Trophoblast cell (in vitro differentiated cells and primary cell): ENCODE measurements at regions not wholly inside any gene's neighbourhood (a gene's known extent, or its start where the extent isn't known, plus 50 kb on each side); places are given as distances from the start of the nearest gene placed in this dataset.
A peak's percentile ranks its signal among the peaks of the same experiment; 100 is the strongest.

Source experiments
- DNase-seq, 2 donors: peaks; one replicate each; pipeline ENCODE4 v3.0.0-alpha.2; 2016
- H2AFZ ChIP-seq: 2 replicates; pipeline ENCODE4 v1.6.1; 2013; ENCODE audit warnings: low read length, moderate library complexity, mild to moderate bottlenecking; ENCODE audit not compliant: insufficient read depth, poor library complexity
- H2AK5ac ChIP-seq: 2 replicates; pipeline ENCODE4 v1.6.1; 2013; ENCODE audit warnings: mild to moderate bottlenecking, low read length
- H2BK120ac ChIP-seq: 2 replicates; pipeline ENCODE4 v1.6.1; 2013; ENCODE audit warnings: low read length, mild to moderate bottlenecking, moderate library complexity; ENCODE audit not compliant: insufficient read depth, poor library complexity
- H2BK12ac ChIP-seq: 2 replicates; pipeline ENCODE4 v1.6.1; 2013; ENCODE audit warnings: mild to moderate bottlenecking, low read length, moderate library complexity
- H2BK5ac ChIP-seq: 2 replicates; pipeline ENCODE4 v1.6.1; 2013; ENCODE audit warnings: low read length, low read depth, moderate library complexity, mild to moderate bottlenecking; ENCODE audit not compliant: poor library complexity
- H3K14ac ChIP-seq: 2 replicates; pipeline ENCODE4 v1.6.1; 2013; ENCODE audit warnings: mild to moderate bottlenecking, low read length
- H3K18ac ChIP-seq: 2 replicates; pipeline ENCODE4 v1.6.1; 2013; ENCODE audit warnings: mild to moderate bottlenecking, low read length
- H3K23ac ChIP-seq: 2 replicates; pipeline ENCODE4 v1.6.1; 2013; ENCODE audit warnings: low read length
- H3K27ac ChIP-seq: 2 replicates; pipeline ENCODE4 v1.5.1; 2013; ENCODE audit warnings: low read depth, mild to moderate bottlenecking, inconsistent platforms, low read length, moderate library complexity
- H3K27me3 ChIP-seq: 2 replicates; pipeline ENCODE4 v1.6.1; 2013; ENCODE audit warnings: inconsistent platforms, mild to moderate bottlenecking, low read length, moderate library complexity; ENCODE audit not compliant: insufficient read depth
- H3K36me3 ChIP-seq, 2 experiments: 1 replicate in 1 of 2; 2 replicates in 1 of 2; pipeline ENCODE4 v1.6.1; 2013; ENCODE audit warnings: low read length in 2 of 2, mild to moderate bottlenecking in 2 of 2, moderate library complexity in 1 of 2; ENCODE audit not compliant: insufficient read depth in 2 of 2, control insufficient read depth in 1 of 2
- H3K4ac ChIP-seq: 2 replicates; pipeline ENCODE4 v1.6.1; 2013; ENCODE audit warnings: low read depth, mild to moderate bottlenecking, low read length, moderate library complexity
- H3K4me1 ChIP-seq, 2 experiments: 1 replicate in 1 of 2; 2 replicates in 1 of 2; pipeline ENCODE4 v1.6.1; 2013; ENCODE audit warnings: low read length in 2 of 2, mild to moderate bottlenecking in 2 of 2, moderate library complexity in 1 of 2; ENCODE audit not compliant: insufficient read depth in 2 of 2, control insufficient read depth in 1 of 2
- H3K4me2 ChIP-seq: 2 replicates; pipeline ENCODE4 v1.6.1; 2013; ENCODE audit warnings: inconsistent platforms, mild to moderate bottlenecking, low read length, moderate library complexity
- H3K4me3 ChIP-seq: 2 replicates; pipeline ENCODE4 v1.5.1; 2013; ENCODE audit warnings: mild to moderate bottlenecking, low read depth, low read length, inconsistent platforms
- H3K79me1 ChIP-seq: one replicate; pipeline ENCODE4 v1.6.1; 2013; ENCODE audit warnings: low read length
- H3K79me2 ChIP-seq: 2 replicates; pipeline ENCODE4 v1.6.1; 2013; ENCODE audit warnings: low read length, mild to moderate bottlenecking; ENCODE audit not compliant: control insufficient read depth, insufficient read depth, poor library complexity
- H3K9ac ChIP-seq: 2 replicates; pipeline ENCODE4 v1.6.1; 2013; ENCODE audit warnings: mild to moderate bottlenecking, low read length
- H3K9me3 ChIP-seq: 2 replicates; pipeline ENCODE4 v1.6.1; 2013; ENCODE audit warnings: low read depth, mild to moderate bottlenecking, control low read depth, inconsistent platforms, low read length; ENCODE audit not compliant: insufficient read depth
- H4K12ac ChIP-seq: 2 replicates; pipeline ENCODE4 v1.6.1; 2013; ENCODE audit warnings: low read depth, mild to moderate bottlenecking, low read length, moderate library complexity
- H4K8ac ChIP-seq: 2 replicates; pipeline ENCODE4 v1.6.1; 2013; ENCODE audit warnings: low read depth, mild to moderate bottlenecking, low read length, moderate library complexity
- H4K91ac ChIP-seq: one replicate; pipeline ENCODE4 v1.6.1; 2013; ENCODE audit warnings: low read depth, mild to moderate bottlenecking, low read length, moderate library complexity
- WGBS: extraction: QIAGEN DNeasy Blood & Tissue Kit; methylation state at CpG from one replicate; pipeline ENCODE4 v1.1.7; 2013; ENCODE audit warnings: missing lambda C conversion rate; ENCODE audit not compliant: insufficient read length, insufficient coverage; ENCODE audit errors: extremely low coverage; 5-methylcytosine and 5-hydroxymethylcytosine counted together

DNA sequence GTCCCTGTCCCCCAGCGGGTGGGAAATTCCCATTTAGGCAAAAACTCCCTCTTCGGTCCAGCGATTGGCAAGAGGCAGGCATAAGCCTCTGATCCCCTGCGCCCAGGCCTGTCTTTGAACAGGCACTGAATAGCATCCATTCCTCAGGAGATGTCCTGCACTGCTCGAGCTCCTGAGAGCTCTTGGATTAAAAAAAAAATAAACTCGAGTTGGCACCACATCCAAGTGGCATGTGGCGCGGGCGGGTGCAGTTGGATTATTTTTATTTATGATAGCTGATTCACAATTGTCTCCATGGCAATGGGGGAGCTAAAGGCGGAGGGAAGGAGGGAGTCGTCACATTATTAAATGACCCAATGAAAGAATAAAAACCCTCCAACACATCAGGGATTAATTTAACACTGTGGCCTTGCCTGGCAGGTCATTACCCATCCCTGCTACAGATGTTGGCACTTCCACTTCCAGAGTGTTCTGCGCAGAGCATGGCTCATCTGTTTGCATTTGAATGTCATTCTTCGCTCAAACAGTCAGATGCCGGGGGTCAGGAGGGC, 207.2 kb downstream of the AACS start:
- Histone ChIP-seq H3K9me3 (no peaks in the 10 kb centered on the region), H2BK5ac (no peak overlapping the region), H3K79me2 (no peaks in the 10 kb centered on the region), H3K27me3 (no peaks in the 10 kb centered on the region), H3K27ac (no peak overlapping the region), H2BK120ac (no peak overlapping the region), H3K4me3 (no peak overlapping the region), H4K91ac (no peak overlapping the region), H3K79me1 (no peaks in the 10 kb centered on the region), H3K4me2 (no peak overlapping the region), H3K4me1 (no peaks in the 10 kb centered on the region), H3K14ac (no peak overlapping the region), H4K8ac (no peak overlapping the region), H3K36me3 (no peaks in the 10 kb centered on the region), H2AFZ (no peak overlapping the region), H3K18ac (no peak overlapping the region), H2AK5ac (no peak overlapping the region), H4K12ac (no peak overlapping the region), H3K4ac (no peak overlapping the region), H3K9ac (no peak overlapping the region), H3K23ac (no peak overlapping the region), H2BK12ac (no peak overlapping the region)
- no CpG with 5 or more reads among the region's 14 CpGs for WGBS
- no peak for DNase-seq

- Histone ChIP-seq H2AFZ (no peak overlapping the region), H3K4ac (no peak overlapping the region), H3K36me3 (no peaks in the 10 kb centered on the region), H3K9ac (no peak overlapping the region), H2BK120ac (no peak overlapping the region), H3K27me3 (no peaks in the 10 kb centered on the region), H4K8ac (no peak overlapping the region), H3K4me1 (peaks cover 0 to 3% of the 10 kb centered on the region in 2 experiments), H2BK12ac (no peak overlapping the region), H3K18ac (no peak overlapping the region), H3K4me2 (no peak overlapping the region), H4K91ac (no peak overlapping the region), H3K27ac (no peak overlapping the region), H3K14ac (no peak overlapping the region), H3K79me2 (no peaks in the 10 kb centered on the region), H2BK5ac (no peak overlapping the region), H3K9me3 (no peaks in the 10 kb centered on the region), H2AK5ac (no peak overlapping the region), H3K79me1 (no peaks in the 10 kb centered on the region), H3K23ac (peak overlapping the region; percentile 14), H4K12ac (no peak overlapping the region), H3K4me3 (no peak overlapping the region)
- no CpG with 5 or more reads among the region's 10 CpGs for WGBS
- DNase-seq, result no peak
Measured at GRCh38 chr12:125276567-125276966, 211.3 kb downstream of the AACS start.

DNA sequence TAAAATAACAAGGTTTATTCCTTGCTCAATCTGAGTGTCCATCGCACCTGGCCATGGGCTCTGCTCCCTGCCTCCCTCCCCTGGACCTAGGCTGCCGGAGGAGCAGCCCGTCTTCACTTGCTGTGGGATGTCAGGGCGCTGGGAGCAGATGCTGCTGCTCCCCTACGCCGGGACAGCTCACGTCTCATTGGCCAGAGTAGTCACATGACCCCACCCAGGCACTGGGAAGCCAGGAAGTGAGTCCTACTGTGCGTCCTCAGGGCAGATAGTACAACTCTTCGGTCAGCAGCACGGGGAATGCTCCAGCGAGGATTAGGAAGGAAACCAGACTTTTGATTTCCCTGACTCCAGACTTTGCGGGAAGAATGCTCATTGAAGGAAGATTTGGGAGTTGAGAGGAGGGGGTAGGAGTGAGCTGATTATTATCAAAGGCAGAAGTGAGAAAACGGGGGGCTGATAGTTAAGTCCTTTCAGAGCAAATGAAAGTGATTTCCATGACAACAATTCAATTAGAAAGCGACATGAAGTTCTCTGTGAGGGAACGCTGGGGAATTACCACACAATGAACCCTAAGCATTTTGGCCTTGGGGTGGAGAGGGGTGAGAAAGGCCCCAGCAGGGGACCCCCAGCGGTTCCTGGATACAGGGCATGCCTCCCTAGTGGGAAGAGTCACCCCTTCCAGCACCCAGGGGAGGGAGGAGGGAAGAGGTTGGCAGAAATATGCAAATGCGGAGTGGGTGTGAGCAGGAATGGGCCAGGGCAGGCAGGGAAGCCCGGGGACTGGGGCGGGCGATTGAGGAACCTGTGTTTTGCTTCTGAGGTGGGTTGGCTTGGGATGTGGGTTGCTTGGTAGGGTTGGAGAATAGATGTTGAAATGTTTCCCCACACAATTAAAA, 215.5 kb downstream of the AACS start:
- H4K12ac ChIP-seq, result no peak overlapping the region
- no peak overlapping the region for H4K91ac ChIP-seq
- H3K27ac ChIP-seq, result no peak overlapping the region
- no peaks in the 10 kb centered on the region for H3K27me3 ChIP-seq
- H3K79me1 ChIP-seq, result no peaks in the 10 kb centered on the region
- no CpG with 5 or more reads among the region's 20 CpGs for WGBS
- peaks cover 0 to 5% of the 10 kb centered on the region in 2 experiments for H3K4me1 ChIP-seq
- H2BK120ac ChIP-seq, result no peak overlapping the region
- no peak overlapping the region for H3K9ac ChIP-seq
- peak overlapping the region; percentile 1 for H3K4me2 ChIP-seq
- H3K36me3 ChIP-seq, result no peaks in the 10 kb centered on the region
- no peak overlapping the region for H4K8ac ChIP-seq
- H2AFZ ChIP-seq, result no peak overlapping the region
- DNase-seq, result no peak
- no peak overlapping the region for H3K4me3 ChIP-seq
- no peak overlapping the region for H3K14ac ChIP-seq
- H2BK5ac ChIP-seq, result no peak overlapping the region
- no peak overlapping the region for H2BK12ac ChIP-seq
- no peaks in the 10 kb centered on the region for H3K9me3 ChIP-seq
- no peaks in the 10 kb centered on the region for H3K79me2 ChIP-seq
- no peak overlapping the region for H3K4ac ChIP-seq
- H3K18ac ChIP-seq, result no peak overlapping the region
- no peak overlapping the region for H2AK5ac ChIP-seq
- H3K23ac ChIP-seq, result no peak overlapping the region

- H4K91ac ChIP-seq, result no peak overlapping the region
- H2BK5ac ChIP-seq, result no peak overlapping the region
- H3K4ac ChIP-seq, result no peak overlapping the region
- no peaks in the 10 kb centered on the region for H3K36me3 ChIP-seq
- H3K23ac ChIP-seq, result no peak overlapping the region
- H3K79me2 ChIP-seq, result no peaks in the 10 kb centered on the region
- no peak overlapping the region for H3K9ac ChIP-seq
- H3K9me3 ChIP-seq, result no peaks in the 10 kb centered on the region
- no peak overlapping the region for H3K4me2 ChIP-seq
- no peak overlapping the region for H4K12ac ChIP-seq
- peaks cover 0 to 5% of the 10 kb centered on the region in 2 experiments for H3K4me1 ChIP-seq
- no peak overlapping the region for H3K14ac ChIP-seq
- no peaks in the 10 kb centered on the region for H3K27me3 ChIP-seq
- no peak overlapping the region for H3K18ac ChIP-seq
- no peak overlapping the region for H2AK5ac ChIP-seq
- no peak overlapping the region for H2BK120ac ChIP-seq
- H4K8ac ChIP-seq, result no peak overlapping the region
- no peak overlapping the region for H3K4me3 ChIP-seq
- no CpG with 5 or more reads among the region's 7 CpGs for WGBS
- no peak overlapping the region for H2BK12ac ChIP-seq
- H3K79me1 ChIP-seq, result no peaks in the 10 kb centered on the region
- DNase-seq, result no peak
- H2AFZ ChIP-seq, result no peak overlapping the region
- no peak overlapping the region for H3K27ac ChIP-seq
Measured at GRCh38 chr12:125282921-125283320, 217.7 kb downstream of the AACS start.
